ENCODE measurements at regions not wholly inside any gene's neighbourhood (a gene's known extent, or its start where the extent isn't known, plus 50 kb on each side); places are given as distances from the start of the nearest gene placed in this dataset.
A peak's percentile ranks its signal among the peaks of the same experiment; 100 is the strongest.
"Not testable (repeated sequence)": the region's sequence is repeated elsewhere in the genome, so short reads cannot be mapped to it uniquely, and the experiment has no call there.

DNA sequence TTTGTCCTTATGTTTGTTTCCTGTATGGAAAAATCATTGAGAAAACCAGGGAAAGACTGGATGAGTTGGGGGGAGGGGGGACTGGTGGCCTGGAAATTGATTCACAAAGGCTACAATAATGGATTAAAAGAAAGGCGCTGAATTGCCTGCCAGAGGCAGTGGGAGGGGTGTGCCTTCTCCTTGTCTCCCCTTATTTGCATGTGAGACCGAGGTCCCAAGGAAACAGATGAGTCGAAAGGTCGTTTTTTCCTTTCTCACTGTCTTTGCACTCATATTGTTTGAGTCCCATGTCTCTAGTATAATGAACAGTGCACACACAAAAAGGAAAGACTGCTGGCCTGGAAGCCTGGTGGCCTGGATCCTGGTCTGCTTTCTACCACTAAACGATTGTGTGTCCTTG, 86.6 kb upstream of the ZDHHC15 start:
- H3K4me2 ChIP-seq (replicated peaks; ENCODE audit: low read depth, low read length, poor library complexity, severe bottlenecking): no peak overlapping the region
- H3K27me3 Mint-ChIP-seq: no peaks in the 10 kb centered on the region
- no peak overlapping the region for H3K9ac ChIP-seq (ENCODE audit: low read length)
- no peaks in the 10 kb centered on the region for H3K9me3 ChIP-seq (ENCODE audit: control extremely low read depth in 1 of 3, control insufficient read depth in 2 of 3, insufficient read depth in 1 of 3, low read length in 2 of 3)
- H4K20me1 ChIP-seq (ENCODE audit: control insufficient read depth, insufficient read depth, low read length, poor library complexity, severe bottlenecking): no peaks in the 10 kb centered on the region
- ChIA-PET CTCF (no interaction called here), POLR2A (no interaction called here)
- no peak overlapping the region for H2AFZ ChIP-seq (ENCODE audit: insufficient read depth, low read depth, low read length, poor library complexity, severe bottlenecking)
- no peaks in the 10 kb centered on the region for H3K4me1 ChIP-seq (ENCODE audit: control insufficient read depth in 2 of 2, insufficient read depth in 2 of 2, low read length in 2 of 2)
- H3K27me3 ChIP-seq (replicated peaks in 1 of 4; ENCODE audit: control extremely low read depth in 1 of 4, control insufficient read depth in 3 of 4, insufficient read depth in 4 of 4, low read length in 3 of 4): no peaks in the 10 kb centered on the region
- TF ChIP-seq EZH2 (IDR thresholded peaks at IDR 0.05; ENCODE audit: borderline replicate concordance, insufficient read depth, low read depth, low read length, poor library complexity, severe bottlenecking): no peak
- TF ChIP-seq, protein P1, sequence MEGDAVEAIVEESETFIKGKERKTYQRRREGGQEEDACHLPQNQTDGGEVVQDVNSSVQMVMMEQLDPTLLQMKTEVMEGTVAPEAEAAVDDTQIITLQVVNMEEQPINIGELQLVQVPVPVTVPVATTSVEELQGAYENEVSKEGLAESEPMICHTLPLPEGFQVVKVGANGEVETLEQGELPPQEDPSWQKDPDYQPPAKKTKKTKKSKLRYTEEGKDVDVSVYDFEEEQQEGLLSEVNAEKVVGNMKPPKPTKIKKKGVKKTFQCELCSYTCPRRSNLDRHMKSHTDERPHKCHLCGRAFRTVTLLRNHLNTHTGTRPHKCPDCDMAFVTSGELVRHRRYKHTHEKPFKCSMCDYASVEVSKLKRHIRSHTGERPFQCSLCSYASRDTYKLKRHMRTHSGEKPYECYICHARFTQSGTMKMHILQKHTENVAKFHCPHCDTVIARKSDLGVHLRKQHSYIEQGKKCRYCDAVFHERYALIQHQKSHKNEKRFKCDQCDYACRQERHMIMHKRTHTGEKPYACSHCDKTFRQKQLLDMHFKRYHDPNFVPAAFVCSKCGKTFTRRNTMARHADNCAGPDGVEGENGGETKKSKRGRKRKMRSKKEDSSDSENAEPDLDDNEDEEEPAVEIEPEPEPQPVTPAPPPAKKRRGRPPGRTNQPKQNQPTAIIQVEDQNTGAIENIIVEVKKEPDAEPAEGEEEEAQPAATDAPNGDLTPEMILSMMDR (IDR thresholded peaks at IDR 0.05): no peak
- intact Hi-C loops (cut with micrococcal nuclease): no loop called here
- no peak overlapping the region for H3K4me3 Mint-ChIP-seq
- H3K4me3 ChIP-seq (ENCODE audit: control extremely low read depth in 1 of 5, extremely low read depth in 1 of 5, insufficient read depth in 1 of 5, low read depth in 2 of 5, low read length in 4 of 5): no peak overlapping the region
- H3K79me2 ChIP-seq (ENCODE audit: control insufficient read depth, insufficient read depth, low read length): no peaks in the 10 kb centered on the region
- ATAC-seq (ENCODE audit: low read depth) (no peak), DNase-seq (no peak)
- no peaks in the 10 kb centered on the region for H3K4me1 Mint-ChIP-seq
- H3K27ac ChIP-seq (ENCODE audit: low read length in 2 of 2): no peak overlapping the region
- no peaks in the 10 kb centered on the region for H3K9me3 Mint-ChIP-seq (ENCODE audit: insufficient read depth)
- H3K36me3 ChIP-seq (replicated peaks in 1 of 2; ENCODE audit: control extremely low read depth in 1 of 2, control insufficient read depth in 1 of 2, extremely low read depth in 1 of 2, insufficient read depth in 2 of 2, low read length in 1 of 2): no peaks in the 10 kb centered on the region
- WGBS (ENCODE audit: insufficient coverage): 100% methylated on average over 1 of the region's 5 CpGs
- H3K27ac Mint-ChIP-seq: no peak overlapping the region

DNA sequence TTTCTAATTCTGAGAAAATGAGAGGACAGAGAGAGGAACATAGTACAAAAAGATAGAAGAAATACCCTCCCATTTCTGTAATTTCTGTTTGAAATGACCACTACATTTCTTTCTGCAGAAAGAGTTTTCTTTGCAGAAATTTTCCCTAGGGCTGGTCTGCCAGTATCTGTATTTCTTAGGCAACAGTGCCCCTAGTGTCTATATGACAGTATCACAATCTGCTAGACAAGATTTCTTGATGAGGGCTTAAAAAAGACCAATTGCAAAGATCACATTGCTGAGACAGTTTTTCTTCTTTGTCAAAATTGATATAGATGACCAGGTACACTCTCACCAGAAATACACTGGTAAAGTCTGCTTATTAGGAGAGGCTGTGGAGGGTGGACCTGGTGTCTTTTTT, 81.0 kb upstream of the ZDHHC15 start:
- H3K9me3 ChIP-seq (ENCODE audit: control extremely low read depth in 1 of 3, control insufficient read depth in 2 of 3, insufficient read depth in 1 of 3, low read length in 2 of 3): no peaks in the 10 kb centered on the region
- no peak overlapping the region for H3K27ac ChIP-seq (ENCODE audit: low read length in 2 of 2)
- no peak overlapping the region for H3K4me2 ChIP-seq (replicated peaks; ENCODE audit: low read depth, low read length, poor library complexity, severe bottlenecking)
- H4K20me1 ChIP-seq (ENCODE audit: control insufficient read depth, insufficient read depth, low read length, poor library complexity, severe bottlenecking): no peaks in the 10 kb centered on the region
- TF ChIP-seq, protein P1 (IDR thresholded peaks at IDR 0.05): peak; percentile 71
- TF ChIP-seq EZH2 (IDR thresholded peaks at IDR 0.05; ENCODE audit: borderline replicate concordance, insufficient read depth, low read depth, low read length, poor library complexity, severe bottlenecking): no peak
- no peaks in the 10 kb centered on the region for H3K4me1 ChIP-seq (ENCODE audit: control insufficient read depth in 2 of 2, insufficient read depth in 2 of 2, low read length in 2 of 2)
- no peak for ATAC-seq (ENCODE audit: low read depth)
- no peaks in the 10 kb centered on the region for H3K79me2 ChIP-seq (ENCODE audit: control insufficient read depth, insufficient read depth, low read length)
- no peaks in the 10 kb centered on the region for H3K4me1 Mint-ChIP-seq
- no peaks in the 10 kb centered on the region for H3K36me3 ChIP-seq (replicated peaks in 1 of 2; ENCODE audit: control extremely low read depth in 1 of 2, control insufficient read depth in 1 of 2, extremely low read depth in 1 of 2, insufficient read depth in 2 of 2, low read length in 1 of 2)
- ChIA-PET CTCF (no interaction called here), POLR2A (no interaction called here)
- no peak overlapping the region for H3K27ac Mint-ChIP-seq
- no peak overlapping the region for H2AFZ ChIP-seq (ENCODE audit: insufficient read depth, low read depth, low read length, poor library complexity, severe bottlenecking)
- H3K27me3 Mint-ChIP-seq: no peaks in the 10 kb centered on the region
- peak; percentile 12 for DNase-seq
- intact Hi-C loops (cut with micrococcal nuclease): no loop called here
- H3K27me3 ChIP-seq (replicated peaks in 1 of 4; ENCODE audit: control extremely low read depth in 1 of 4, control insufficient read depth in 3 of 4, insufficient read depth in 4 of 4, low read length in 3 of 4): no peaks in the 10 kb centered on the region
- H3K9ac ChIP-seq (ENCODE audit: low read length): no peak overlapping the region
- H3K4me3 Mint-ChIP-seq: no peak overlapping the region
- no peaks in the 10 kb centered on the region for H3K9me3 Mint-ChIP-seq (ENCODE audit: insufficient read depth)
- no peak overlapping the region for H3K4me3 ChIP-seq (ENCODE audit: control extremely low read depth in 1 of 5, extremely low read depth in 1 of 5, insufficient read depth in 1 of 5, low read depth in 2 of 5, low read length in 4 of 5)

DNA sequence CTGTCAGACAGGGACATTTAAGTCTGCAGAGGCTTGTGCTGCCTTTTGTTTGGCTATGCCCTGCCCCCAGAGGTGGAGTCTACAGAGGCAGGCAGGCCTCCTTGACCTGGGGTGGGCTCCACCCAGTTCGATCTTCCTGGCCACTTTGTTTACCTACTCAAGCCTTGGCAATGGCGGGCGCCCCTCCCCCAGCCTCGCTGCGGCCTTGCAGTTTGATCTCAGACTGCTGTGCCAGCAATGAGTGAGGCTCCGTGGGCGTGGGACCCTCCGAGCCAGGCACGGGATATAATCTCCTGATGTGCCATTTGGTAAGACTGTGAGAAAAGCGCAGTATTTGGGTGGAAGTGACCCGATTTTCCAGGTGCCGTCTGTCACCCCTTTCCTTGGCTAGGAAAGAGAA, 79.2 kb upstream of the ZDHHC15 start:
- H3K4me1 Mint-ChIP-seq; H3K27ac ChIP-seq (ENCODE audit: low read length in 2 of 2); H3K9me3 Mint-ChIP-seq (ENCODE audit: insufficient read depth); H3K4me3 Mint-ChIP-seq; intact Hi-C loops (cut with micrococcal nuclease); H3K4me3 ChIP-seq (ENCODE audit: control extremely low read depth in 1 of 5, extremely low read depth in 1 of 5, insufficient read depth in 1 of 5, low read depth in 2 of 5, low read length in 4 of 5); DNase-seq; H3K27me3 Mint-ChIP-seq; H3K36me3 ChIP-seq (replicated peaks in 1 of 2; ENCODE audit: control extremely low read depth in 1 of 2, control insufficient read depth in 1 of 2, extremely low read depth in 1 of 2, insufficient read depth in 2 of 2, low read length in 1 of 2); H3K4me1 ChIP-seq (ENCODE audit: control insufficient read depth in 2 of 2, insufficient read depth in 2 of 2, low read length in 2 of 2); H3K79me2 ChIP-seq (ENCODE audit: control insufficient read depth, insufficient read depth, low read length); H3K9ac ChIP-seq (ENCODE audit: low read length); POLR2A ChIA-PET; CTCF ChIA-PET; H4K20me1 ChIP-seq (ENCODE audit: control insufficient read depth, insufficient read depth, low read length, poor library complexity, severe bottlenecking); H3K27ac Mint-ChIP-seq; H2AFZ ChIP-seq (ENCODE audit: insufficient read depth, low read depth, low read length, poor library complexity, severe bottlenecking); H3K9me3 ChIP-seq (ENCODE audit: control extremely low read depth in 1 of 3, control insufficient read depth in 2 of 3, insufficient read depth in 1 of 3, low read length in 2 of 3); H3K27me3 ChIP-seq (replicated peaks in 1 of 4; ENCODE audit: control extremely low read depth in 1 of 4, control insufficient read depth in 3 of 4, insufficient read depth in 4 of 4, low read length in 3 of 4); H3K4me2 ChIP-seq (replicated peaks; ENCODE audit: low read depth, low read length, poor library complexity, severe bottlenecking); ATAC-seq (ENCODE audit: low read depth): not testable (repeated sequence)
- WGBS (ENCODE audit: insufficient coverage): 100% methylated on average over 5 of the region's 12 CpGs
